ENCODE measurements at regions not wholly inside any gene's neighbourhood (a gene's known extent, or its start where the extent isn't known, plus 50 kb on each side); places are given as distances from the start of the nearest gene placed in this dataset.
A peak's percentile ranks its signal among the peaks of the same experiment; 100 is the strongest.

DNA sequence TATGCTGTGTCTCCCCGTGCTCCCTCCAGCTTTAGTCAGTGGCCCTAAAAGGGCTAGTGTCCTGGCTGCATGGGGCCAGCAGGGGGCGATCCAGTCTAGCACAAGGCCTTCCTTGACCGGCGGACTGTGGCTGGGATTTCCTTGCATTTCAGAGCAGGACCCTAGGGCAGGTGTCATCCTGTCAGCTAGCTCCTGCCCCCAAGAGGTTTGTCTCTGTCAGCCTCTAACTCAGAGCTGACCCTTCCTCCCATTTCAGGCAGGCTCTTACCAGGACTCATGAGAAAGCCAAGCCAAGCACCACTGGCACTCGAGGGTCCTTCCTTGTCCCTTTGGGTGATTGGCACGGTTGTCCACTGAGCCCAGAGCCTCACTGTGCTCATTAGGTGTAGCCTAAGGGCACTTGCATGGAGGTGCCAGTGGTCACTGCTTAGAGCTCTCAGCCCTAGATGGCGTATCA is 140.3 kb downstream of the RPIA start:
- Histone ChIP-seq H3K9me3 (no peaks in the 10 kb centered on the region), H3K4me1 (no peaks in the 10 kb centered on the region), H3K27ac (no peak overlapping the region), H3K27me3 (peaks cover 0 to 3% (median 3%) of the 10 kb centered on the region in 3 donors), H3K36me3 (no peaks in the 10 kb centered on the region), H3K4me3 (no peak overlapping the region)
- TF ChIP-seq POLR2A (IDR thresholded peaks at IDR 0.05): no peak
- peak in 3 of 5 experiments; percentile 36 to 53 (median 41) for TF ChIP-seq CTCF (IDR thresholded peaks at IDR 0.05 in 4 of 5, conservative IDR thresholded peaks at IDR 0.05 in 1 of 5)
- in situ Hi-C loops (cut with MboI; ENCODE audit: low sequenced_read_pairs in 4 of 4) (no loop called here), intact Hi-C loops (cut with DNase I; ENCODE audit: low total_unique reads) (no loop called here)
- DNase-seq (no peak), ATAC-seq (no peak)

GRCh38 chr2:88832311-88832991 is 141.0 kb downstream of the RPIA start:
- in situ Hi-C loops (cut with MboI; ENCODE audit: low sequenced_read_pairs in 4 of 4) (no loop called here), intact Hi-C loops (cut with DNase I; ENCODE audit: low total_unique reads) (no loop called here)
- no peaks in the 10 kb centered on the region for H3K4me1 ChIP-seq
- TF ChIP-seq POLR2A (IDR thresholded peaks at IDR 0.05) (no peak), CTCF (IDR thresholded peaks at IDR 0.05 in 4 of 5, conservative IDR thresholded peaks at IDR 0.05 in 1 of 5) (no peak)
- H3K27ac ChIP-seq: no peak overlapping the region
- H3K9me3 ChIP-seq: no peaks in the 10 kb centered on the region
- ATAC-seq (no peak), DNase-seq (no peak)
- no peaks in the 10 kb centered on the region for H3K36me3 ChIP-seq
- no peak overlapping the region for H3K4me3 ChIP-seq
- peaks cover 0 to 3% (median 3%) of the 10 kb centered on the region in 3 donors for H3K27me3 ChIP-seq

- Histone ChIP-seq H3K9me3 (no peaks in the 10 kb centered on the region), H3K36me3 (no peaks in the 10 kb centered on the region), H3K27me3 (peaks cover 0 to 3% (median 3%) of the 10 kb centered on the region in 3 donors), H3K4me3 (no peak overlapping the region), H3K27ac (no peak overlapping the region), H3K4me1 (no peaks in the 10 kb centered on the region)
- in situ Hi-C loops (cut with MboI; ENCODE audit: low sequenced_read_pairs in 4 of 4): no loop called here
- TF ChIP-seq POLR2A (IDR thresholded peaks at IDR 0.05): no peak
- TF ChIP-seq CTCF (IDR thresholded peaks at IDR 0.05 in 4 of 5, conservative IDR thresholded peaks at IDR 0.05 in 1 of 5): no peak
- DNase-seq: no peak
- no peak for ATAC-seq
- intact Hi-C loops (cut with DNase I; ENCODE audit: low total_unique reads): no loop called here
Measured at GRCh38 chr2:88832992-88833389, 141.5 kb downstream of the RPIA start.

DNA sequence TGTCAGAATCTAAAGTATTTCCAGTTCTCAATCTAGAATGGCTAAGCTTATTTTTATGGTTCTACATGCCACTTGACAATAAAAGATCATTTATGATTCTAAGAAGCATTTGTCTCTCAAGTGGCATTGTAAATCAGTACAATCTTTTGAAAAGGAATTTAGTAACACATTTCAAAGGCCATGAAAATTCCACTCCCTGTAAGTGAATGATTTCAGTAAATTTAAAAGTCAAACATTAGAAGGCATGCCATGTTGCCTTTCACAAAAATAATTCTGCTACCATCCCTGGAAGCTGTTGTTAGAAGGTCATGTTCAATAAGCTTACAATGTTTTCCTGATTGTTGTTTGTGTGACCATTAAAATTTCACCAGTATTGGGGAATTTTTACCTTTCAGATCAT is 142.9 kb downstream of the RPIA start:
- Histone ChIP-seq H3K27me3 (peaks cover 0 to under 1% (median 0%) of the 10 kb centered on the region in 3 donors), H3K27ac (no peak overlapping the region), H3K4me1 (no peaks in the 10 kb centered on the region), H3K36me3 (no peaks in the 10 kb centered on the region), H3K9me3 (no peaks in the 10 kb centered on the region), H3K4me3 (no peak overlapping the region)
- no peak for ATAC-seq
- in situ Hi-C loops (cut with MboI; ENCODE audit: low sequenced_read_pairs in 4 of 4): no loop called here
- TF ChIP-seq POLR2A (IDR thresholded peaks at IDR 0.05) (no peak), CTCF (IDR thresholded peaks at IDR 0.05 in 4 of 5, conservative IDR thresholded peaks at IDR 0.05 in 1 of 5) (no peak)
- no peak for DNase-seq
- intact Hi-C loops (cut with DNase I; ENCODE audit: low total_unique reads): no loop called here

DNA sequence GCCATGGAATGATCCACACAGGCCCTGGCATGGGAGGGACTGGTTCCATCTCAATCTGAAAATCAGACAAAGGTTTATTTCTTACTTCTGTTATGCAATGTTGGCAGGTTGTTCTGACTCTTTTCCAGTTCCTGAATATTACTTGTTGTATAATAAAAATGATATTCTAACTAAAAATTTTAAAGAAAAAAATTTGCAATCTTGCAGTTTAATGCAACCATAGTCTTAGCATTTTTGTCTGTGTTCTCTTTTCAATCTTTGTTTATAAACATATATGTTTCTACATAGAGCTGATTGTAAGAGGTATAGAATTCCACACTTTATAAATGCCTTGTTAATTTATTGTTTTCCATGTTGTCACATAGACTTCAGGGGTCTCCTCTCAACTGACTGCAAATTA is 143.4 kb downstream of the RPIA start:
- ATAC-seq (no peak), DNase-seq (no peak)
- H3K36me3 ChIP-seq: no peaks in the 10 kb centered on the region
- no peaks in the 10 kb centered on the region for H3K9me3 ChIP-seq
- no peaks in the 10 kb centered on the region for H3K27me3 ChIP-seq
- in situ Hi-C loops (cut with MboI; ENCODE audit: low sequenced_read_pairs in 4 of 4) (no loop called here), intact Hi-C loops (cut with DNase I; ENCODE audit: low total_unique reads) (no loop called here)
- no peak overlapping the region for H3K4me3 ChIP-seq
- H3K27ac ChIP-seq: no peak overlapping the region
- TF ChIP-seq CTCF (IDR thresholded peaks at IDR 0.05 in 4 of 5, conservative IDR thresholded peaks at IDR 0.05 in 1 of 5): no peak
- no peak for TF ChIP-seq POLR2A (IDR thresholded peaks at IDR 0.05)
- H3K4me1 ChIP-seq: no peaks in the 10 kb centered on the region

Data from gastrocnemius medialis (tissue), 4 donors.